Left cardiac atrium (tissue), 4 donors: ENCODE measurements at regions not wholly inside any gene's neighbourhood (a gene's known extent, or its start where the extent isn't known, plus 50 kb on each side); places are given as distances from the start of the nearest gene placed in this dataset.
"Not testable (repeated sequence)": the region's sequence is repeated elsewhere in the genome, so short reads cannot be mapped to it uniquely, and the experiment has no call there.

Source experiments
- ATAC-seq, 2 donors: fragments of 200-7000 bp; cut with Tn5 transposase; one replicate each; pipeline ENCODE4 v1.9.1; 2020; ENCODE audit warnings: mild to moderate bottlenecking in 2 of 2, moderate library complexity in 2 of 2
- DNase-seq: peaks from one replicate; pipeline ENCODE4 v3.0.0-alpha.2; 2020
- intact Hi-C, 2 donors: fragments of 100-400 bp; cut with DNase I; formaldehyde crosslinking; loops; one replicate each; pipeline versions ENCODE4 v1.14.1 to v1.15.1; 2022 to 2023
- donor health status: DM: no; HTN: yes; CAD: no.
- donor health status: DM: no; HTN: yes; CAD: no; lungs with severe emphysema.
- donor health status: DM: yes; HTN: yes; CAD: no.
- donor health status: Dilated cardiomyopathy.

DNA sequence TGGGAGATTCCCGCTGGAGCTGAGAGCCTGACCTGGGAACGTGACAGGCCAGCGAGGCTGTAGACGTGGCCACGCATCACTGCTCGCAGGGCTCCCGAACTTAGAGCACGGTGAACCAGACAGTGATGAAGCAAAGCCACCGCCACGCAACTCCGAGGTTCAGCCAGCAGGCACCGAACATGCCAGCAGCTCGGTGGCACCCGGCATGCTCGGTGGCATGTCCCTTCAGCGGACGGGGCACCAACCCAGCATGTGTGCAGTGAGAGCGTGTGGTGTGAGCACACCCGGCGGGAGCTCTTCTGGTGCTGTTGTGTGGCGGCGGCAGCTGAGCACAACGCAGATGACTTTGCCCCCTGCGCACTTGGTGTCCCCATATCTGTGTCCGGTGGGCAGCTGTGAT, 4468.2 kb upstream of the TPTE start:
- DNase-seq, ATAC-seq, intact Hi-C loops: not testable (repeated sequence)

DNA sequence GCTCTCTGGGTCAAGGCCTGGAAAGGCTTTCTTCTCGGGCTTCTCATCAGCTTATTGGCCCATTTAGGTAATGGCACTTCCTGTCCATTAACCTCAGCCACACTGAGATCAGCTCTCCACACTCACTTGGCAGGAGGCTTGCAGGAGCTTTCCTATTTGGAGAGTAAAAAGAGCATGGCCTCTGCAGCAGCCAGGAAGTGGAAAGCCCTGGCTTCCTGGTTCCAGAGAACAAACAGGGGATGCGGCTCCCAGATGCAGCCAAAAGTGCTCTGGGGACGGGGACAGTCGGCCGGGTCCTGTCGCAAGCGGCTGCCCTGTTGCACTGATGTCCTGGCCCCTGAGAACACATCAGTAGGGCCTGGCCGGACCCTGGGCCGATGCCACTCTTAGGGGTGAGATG, 4462.4 kb upstream of the TPTE start:
- intact Hi-C loops, DNase-seq: not testable (repeated sequence)
- ATAC-seq: peak; percentile 52 to 57

DNA sequence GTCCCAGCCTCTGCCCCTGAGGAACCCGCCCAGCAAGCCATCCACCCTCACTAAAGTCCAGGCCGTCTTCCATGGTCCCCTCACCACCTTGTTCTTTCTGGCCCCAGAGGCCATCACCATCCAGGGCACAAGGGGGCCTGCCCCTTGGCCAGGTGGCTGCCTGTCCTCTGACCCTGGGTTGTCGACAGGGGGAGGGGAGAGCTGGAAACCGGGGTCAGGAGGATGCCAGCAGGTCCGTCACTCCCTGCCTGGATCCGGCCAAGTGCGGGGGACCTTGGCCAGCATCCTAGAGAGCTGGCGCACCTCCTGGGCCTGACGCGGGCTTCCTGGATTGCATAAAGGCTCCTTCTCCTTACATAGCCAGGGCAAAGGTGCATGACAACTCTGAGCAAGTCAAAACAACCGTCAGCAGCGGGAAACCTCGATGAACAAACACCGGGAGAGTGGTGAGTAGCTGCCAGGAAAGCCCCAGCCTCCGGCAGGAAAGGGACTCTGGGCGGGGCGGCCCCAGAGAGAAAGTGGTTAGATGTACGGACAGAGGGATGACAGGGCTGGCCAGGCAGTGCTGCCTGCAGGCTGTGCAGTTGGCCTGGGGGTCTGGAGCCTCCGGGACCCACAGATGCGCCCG, 4461.2 kb upstream of the TPTE start:
- DNase-seq, intact Hi-C loops: not testable (repeated sequence)
- ATAC-seq: peak; percentile 77 to 81

DNA sequence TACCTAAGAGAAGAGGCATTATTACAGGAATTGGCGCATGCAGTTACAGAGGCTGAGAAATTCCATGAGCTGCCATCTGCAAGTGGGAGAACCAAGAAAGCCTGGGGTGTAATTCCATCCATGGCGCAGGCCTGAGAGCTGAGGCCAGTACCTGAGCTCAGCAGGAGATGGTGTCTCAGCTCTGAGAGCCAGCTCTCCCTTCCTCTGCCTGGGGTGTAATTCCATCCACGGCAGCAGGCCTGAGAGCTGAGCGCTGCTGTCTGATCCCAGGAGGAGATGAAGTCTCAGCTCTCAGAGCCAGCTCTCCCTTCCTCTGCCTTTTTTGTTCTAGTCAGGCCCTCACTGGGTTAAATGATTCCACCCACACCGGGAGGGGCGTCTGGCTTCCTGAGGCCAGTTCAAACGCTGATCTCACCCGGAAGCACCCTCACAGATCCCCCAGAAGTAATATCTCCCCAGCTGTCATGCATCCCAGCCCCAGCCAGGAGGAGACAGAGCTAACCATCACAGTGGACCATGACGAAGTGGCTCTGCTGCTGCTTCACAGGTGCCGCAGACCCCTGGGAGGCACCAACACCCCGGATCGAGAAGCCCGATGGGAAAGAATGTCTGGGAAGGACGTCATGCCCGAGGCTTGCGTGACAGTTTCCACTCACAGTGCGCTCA, 4454.9 kb upstream of the TPTE start:
- intact Hi-C loops, ATAC-seq, DNase-seq: not testable (repeated sequence)

DNA sequence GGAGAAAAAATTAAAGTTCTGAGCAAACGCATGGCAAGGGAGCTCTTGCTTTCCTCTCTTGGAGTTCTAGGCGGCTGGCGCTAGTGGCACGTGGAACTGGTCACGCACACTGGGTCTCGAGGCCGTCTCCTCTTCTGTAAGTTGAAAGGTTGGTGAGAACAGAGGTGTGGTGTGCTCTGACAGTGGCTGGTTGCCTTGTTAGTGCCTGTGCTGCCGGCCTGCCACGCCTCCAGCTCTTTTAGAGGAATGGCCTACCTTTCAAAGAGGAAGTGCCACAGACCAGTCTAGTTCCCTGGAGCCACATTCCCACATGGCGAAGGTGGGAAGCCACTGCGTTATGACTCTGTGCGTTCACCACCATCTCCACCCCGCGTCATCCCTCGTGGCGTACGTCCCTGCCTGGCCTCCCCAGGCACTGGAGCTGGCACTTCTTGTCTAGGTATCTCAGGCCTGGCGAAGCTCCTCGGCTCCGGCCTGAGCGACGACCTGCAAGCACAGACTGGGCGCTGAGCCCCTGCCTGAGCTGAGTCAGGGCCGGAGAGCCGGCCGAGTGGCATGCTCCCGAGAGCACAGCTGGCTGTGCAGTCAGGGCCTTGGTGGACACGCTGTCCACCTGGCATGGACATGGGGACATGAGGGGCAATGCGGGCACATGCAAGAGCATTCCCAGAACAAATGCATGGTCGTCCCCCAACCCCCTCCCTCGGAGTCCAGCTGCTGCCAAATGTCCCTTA, 4453.1 kb upstream of the TPTE start:
- intact Hi-C loops, DNase-seq, ATAC-seq: not testable (repeated sequence)

DNA sequence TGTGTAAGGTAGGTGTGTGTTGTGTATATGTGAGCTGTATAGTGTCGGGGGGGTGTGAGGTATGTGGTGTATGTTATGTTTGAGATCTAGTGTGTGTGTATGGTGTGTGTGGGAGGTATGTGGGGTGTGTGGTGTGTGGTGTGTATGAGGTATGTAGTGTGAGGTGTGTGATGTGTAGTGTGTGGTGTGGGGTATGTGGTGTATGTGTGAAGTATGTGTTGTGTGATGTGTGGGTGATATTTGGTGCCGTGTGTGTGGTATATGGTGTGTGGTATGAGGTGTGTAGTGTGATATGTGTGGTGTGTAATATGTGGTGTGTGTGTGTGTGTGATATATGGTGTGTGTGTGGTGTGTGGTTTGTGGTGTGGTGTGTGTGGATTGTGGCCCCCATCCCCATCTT, 4451.2 kb upstream of the TPTE start:
- intact Hi-C loops, ATAC-seq, DNase-seq: not testable (repeated sequence)

DNA sequence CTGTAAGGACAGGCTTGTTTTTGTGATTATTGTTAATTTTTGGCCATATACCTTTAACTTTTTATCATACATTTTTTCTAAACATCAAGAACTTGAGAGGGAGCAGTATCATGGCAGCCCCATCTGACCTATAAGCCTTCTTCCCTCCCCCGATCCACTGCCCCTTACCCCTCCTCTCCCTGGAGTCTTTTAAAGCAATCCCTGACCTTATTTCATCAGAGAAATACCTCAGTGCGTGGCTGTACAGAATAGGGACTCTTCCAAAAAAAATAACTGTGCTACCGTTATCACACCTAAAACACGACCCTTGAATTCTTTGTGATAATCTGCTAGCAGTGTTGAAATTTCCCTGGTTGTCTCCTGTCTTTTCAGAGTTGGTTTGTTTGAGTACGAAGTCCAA, 4448.7 kb upstream of the TPTE start:
- intact Hi-C loops, DNase-seq: not testable (repeated sequence)
- peak in 1 of 2 donors; percentile 54 for ATAC-seq

DNA sequence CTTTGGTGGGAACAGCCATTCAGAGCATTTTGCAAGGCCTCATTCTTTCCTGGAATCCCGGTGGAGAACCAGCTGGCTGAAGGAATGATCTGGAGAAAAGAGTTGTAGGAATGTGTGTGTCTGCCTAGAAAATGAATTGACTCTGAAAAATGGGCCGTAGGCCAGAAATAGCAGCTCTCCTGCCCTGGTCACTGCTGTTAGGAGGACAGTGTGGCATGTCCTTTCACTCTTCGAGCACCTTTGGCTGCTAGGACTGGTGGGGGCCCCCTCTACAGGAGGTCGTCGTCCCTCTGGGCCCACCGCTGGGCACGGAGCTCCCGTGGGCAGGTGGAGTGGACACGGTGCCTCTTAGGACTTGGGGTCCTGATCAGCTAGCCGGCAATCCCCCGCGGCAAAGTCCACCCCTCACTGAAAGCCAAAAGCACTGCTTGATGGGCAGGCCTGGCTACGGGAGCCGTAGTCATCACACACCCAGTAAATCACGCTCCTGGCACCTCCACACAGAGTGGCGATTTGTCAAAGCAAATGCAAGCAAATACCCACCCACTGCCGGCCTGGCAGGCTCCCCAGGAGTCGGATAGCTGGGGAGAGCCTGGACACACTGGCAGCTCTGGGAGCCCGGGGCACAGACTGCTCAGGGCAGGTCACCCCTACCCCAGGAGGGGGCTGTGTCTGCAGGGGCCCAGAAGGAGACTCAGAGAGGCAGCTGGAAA, 4447.2 kb upstream of the TPTE start:
- DNase-seq, intact Hi-C loops: not testable (repeated sequence)

DNA sequence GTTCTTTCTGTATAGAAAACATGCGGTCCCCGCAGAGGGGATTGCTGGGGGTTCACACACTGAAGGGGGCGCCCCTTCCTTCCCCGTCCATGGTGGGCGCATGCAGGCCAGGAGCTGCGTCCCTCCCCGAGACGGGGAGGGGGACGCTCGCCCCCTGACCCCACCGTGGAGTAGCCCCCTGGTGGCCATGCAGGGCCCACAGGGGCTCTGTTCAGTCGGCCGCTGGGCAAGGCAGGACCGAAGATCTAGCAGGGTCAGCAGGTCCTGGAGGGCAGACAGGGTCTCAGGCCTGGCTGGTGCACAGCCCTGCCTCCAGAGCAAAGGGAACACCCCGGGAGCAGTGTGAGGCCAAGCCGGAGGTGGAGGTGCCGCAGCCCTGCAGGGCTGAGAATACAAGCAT, 4446.4 kb upstream of the TPTE start:
- ATAC-seq, DNase-seq: not testable (repeated sequence)

More for the DNA sequence above, 4447.2 kb upstream of the TPTE start:
- peak; percentile 63 to 76 for ATAC-seq

DNA sequence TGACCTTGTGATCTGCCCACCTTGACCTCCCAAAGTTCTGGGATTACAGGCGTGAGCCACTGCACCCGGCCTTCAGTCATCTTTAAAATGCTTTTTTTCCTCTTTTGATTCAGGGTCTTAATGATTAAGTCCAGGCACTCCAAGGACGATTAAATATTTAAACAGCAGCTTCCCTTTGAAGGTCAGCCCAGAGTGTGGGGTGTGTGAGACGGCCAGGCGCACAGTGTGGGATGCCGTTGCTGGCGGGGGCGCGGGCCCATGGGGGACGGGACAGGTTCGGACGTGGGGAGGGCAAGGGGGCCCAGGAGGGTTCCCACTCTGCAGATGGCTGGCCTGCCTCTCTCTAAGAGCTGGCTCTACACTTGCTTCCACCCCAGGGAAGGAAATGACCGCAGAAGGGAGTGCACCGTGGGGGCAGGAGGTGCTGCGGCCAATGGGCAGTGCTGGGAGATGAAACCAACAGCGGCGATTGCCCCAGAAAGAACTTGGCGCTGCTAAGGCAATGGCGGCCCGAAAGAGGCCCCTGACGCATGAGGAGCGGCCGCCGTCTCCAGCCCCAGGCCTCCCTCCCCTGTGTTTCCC, 4445.7 kb upstream of the TPTE start:
- DNase-seq, intact Hi-C loops, ATAC-seq: not testable (repeated sequence)

More for the DNA sequence above, 4446.4 kb upstream of the TPTE start:
- intact Hi-C loops: not testable (repeated sequence)

DNA sequence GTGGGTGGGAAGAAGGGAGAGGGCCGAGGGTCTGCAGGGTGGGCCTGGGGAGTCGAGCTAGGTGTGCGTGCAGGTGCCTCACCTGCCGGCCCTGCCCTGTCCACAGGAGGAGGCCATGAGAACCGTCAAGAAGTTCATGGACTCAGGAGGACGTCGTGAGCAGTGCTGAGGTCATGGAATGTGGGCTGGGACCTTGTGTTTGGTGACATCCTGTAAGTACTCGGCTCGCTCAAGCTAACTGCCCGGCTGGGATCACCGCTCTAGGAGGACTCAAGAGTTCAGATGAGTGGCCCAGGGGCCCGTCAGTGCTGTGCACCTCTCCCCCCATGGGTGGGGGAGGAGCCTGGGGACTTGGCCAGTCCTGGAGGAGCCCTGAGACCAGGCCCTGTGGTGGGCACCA, 4444.0 kb upstream of the TPTE start:
- DNase-seq, intact Hi-C loops, ATAC-seq: not testable (repeated sequence)

DNA sequence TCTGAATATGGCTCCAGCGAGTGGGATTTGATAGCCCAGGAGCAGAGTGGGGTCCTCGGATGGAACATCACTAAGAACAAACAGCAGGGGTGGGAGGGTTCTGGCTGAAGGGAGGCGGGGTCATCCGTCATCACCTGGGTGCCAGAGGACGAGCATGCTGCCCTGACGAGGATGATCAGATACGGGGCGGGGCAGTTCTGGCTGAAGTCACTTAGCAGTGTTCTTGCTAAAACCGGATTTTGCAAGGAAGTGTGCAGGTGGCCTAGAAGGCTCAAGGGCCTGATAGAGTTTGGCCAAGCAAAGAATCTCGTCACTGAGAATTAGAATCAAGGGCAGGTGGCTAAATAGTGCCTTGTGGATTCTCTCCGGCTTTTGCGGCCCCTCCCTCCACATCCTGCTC, 4442.5 kb upstream of the TPTE start:
- intact Hi-C loops, DNase-seq, ATAC-seq: not testable (repeated sequence)

DNA sequence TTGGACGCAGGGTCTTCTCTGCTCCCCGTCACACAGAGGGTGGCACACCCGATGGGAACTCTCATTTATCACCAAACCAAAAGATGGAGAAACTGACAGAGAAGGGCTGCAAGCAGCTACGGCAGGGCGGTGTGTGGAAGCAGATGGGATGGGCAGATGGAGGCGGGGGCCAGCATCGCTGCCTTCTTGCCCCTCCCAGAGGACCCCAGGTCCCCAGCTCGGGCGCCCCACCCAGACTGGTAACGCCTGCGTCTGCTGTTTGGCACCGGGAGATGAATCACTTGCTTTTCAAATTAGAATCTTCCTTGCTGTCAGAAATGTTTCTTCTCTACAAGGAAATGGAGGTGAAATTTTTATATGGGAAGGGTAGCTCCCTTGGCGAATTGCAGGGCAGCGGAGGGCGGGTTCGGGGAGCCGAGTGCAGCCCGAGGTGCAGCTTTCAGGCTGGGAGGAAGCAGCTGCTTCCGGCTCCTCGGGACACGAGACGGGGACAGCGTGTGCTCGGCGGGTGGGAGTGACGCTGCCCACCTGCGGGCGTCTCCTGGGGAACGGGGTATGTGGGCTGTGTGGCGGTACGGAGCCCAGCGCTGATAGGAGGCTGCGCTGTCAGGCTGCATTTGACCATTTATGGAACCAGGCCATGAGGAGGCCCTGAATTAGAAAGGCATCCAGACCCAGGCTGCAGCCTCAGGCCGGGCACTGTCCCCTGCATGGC, 4440.3 kb upstream of the TPTE start:
- peak; percentile 70 to 78 for ATAC-seq
- DNase-seq, intact Hi-C loops: not testable (repeated sequence)

DNA sequence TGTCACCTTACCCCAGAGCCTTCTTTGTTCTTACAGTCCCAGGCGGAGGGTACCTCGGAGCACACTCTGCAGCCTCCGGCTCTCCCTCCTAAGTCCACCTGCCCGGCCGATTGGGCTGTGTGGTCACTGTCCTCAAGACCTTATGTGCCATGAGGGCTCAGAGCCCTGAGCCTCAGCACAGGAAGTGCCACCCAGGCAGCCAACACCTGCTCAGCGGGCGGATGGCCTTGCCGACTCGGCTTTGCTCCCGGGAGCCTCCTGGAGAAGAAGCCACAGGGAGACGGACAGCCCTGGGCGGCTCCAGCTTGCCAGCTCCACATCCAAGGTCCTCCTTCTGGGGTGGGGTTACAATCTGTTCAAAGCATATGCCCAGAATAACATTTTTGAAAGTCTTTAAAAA, 4439.2 kb upstream of the TPTE start:
- intact Hi-C loops, DNase-seq, ATAC-seq: not testable (repeated sequence)

DNA sequence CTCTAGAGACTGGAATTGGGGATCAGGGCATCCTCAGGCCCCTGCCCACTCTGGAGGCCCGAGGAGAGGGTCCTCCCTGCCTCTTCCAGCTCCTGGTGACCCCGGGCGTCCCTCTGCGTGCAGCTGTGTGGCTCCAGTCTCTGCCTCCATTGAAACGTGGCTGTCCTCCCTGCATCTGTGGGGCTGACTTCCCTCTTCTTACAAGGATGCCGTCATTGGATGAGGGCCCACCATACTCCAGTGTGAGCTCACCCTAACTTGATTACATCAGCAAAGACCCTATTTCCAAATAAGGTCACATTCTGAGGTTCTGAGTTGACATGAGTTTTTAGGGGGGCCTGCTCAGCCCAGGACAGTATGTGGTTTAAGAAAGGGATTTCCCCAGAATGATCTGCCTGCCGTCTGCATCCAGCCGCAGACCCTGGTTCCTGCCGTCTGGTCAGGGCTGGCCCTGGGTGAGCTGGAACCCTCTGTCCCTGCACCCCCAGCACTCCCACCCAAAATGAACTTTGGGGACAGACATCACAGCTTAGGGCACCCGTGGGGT, 4437.7 kb upstream of the TPTE start:
- ATAC-seq, DNase-seq, intact Hi-C loops: not testable (repeated sequence)

DNA sequence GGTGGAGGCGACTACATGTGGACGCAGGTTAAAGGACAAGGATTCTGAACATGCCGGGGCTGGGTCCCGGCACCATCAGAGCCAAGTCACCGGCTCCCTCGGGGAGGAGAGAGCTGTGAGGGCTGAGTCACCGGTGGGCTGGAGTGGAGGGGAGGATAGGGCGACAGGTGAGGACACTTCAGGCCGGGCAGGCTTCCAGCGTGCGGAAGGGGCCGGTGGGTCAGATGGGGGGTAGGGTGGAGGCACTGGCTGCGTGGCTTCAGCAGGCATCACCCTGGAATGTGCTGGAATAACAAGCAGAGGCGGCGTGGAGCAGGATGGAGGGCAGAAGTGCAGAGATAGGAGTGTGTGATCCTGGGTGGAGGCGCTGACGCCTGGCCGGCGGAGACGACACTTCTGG, 4435.3 kb upstream of the TPTE start:
- DNase-seq, ATAC-seq, intact Hi-C loops: not testable (repeated sequence)

DNA sequence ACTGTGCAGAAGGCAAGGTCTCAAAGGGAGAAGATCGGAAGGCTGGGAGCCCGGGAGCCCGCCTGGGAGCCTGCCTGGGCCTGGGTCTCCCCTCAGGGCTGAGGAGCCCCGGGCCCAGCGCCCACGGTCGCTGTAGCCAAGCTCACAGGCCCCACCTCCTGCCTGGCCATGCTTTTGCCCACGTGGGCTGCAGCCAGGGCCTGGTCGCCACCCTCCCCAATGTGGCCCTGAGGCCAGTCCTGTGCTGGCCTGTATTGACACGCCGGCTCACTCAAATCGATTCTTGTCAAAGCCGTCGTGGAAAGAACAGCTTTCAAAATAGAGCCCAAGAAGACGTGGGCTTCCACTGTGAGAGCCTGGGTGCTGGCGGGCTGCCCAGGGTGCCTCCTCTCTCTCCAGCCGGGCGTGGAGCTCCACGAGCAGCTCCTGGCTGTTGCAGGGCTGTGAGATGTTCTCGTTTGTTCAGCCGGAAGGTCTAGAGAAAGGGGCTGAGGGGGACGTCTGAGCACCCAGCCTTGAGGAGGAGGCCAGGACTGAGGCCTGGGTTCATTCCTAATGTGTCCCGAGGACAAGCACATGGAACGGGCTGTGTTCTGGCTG, 4433.7 kb upstream of the TPTE start:
- intact Hi-C loops, DNase-seq: not testable (repeated sequence)
- peak; percentile 43 to 53 for ATAC-seq
